ENCODE measurements at regions not wholly inside any gene's neighbourhood (a gene's known extent, or its start where the extent isn't known, plus 50 kb on each side); places are given as distances from the start of the nearest gene placed in this dataset.

GRCh38 chr14:96723946-96724345 lies 73.2 kb upstream of the VRK1 start:
- no peak for TF ChIP-seq SALL2 (tag by site-specific recombination; IDR thresholded peaks at IDR 0.05; ENCODE audit: borderline replicate concordance)
- no peak for TF ChIP-seq PRDM2 (tag by site-specific recombination; IDR thresholded peaks at IDR 0.05; ENCODE audit: borderline replicate concordance)
- no peak for TF ChIP-seq SP2 (tag by site-specific recombination; IDR thresholded peaks at IDR 0.05)
- no peak for TF ChIP-seq REST (tag by site-specific recombination; IDR thresholded peaks at IDR 0.05)
- no peak for TF ChIP-seq ZNF146 (tag by site-specific recombination; IDR thresholded peaks at IDR 0.05)
